GM18517 (cell line): ENCODE measurements at regions not wholly inside any gene's neighbourhood (a gene's known extent, or its start where the extent isn't known, plus 50 kb on each side); places are given as distances from the start of the nearest gene placed in this dataset.

ENCODE experiments used
- ATAC-seq: cut with Tn5 transposase; IDR thresholded peaks from one replicate; pipeline ENCODE4 v1.9.1; 2021; ENCODE audit warnings: mild to moderate bottlenecking, moderate library complexity; ENCODE audit not compliant: unreplicated experiment

- no peak for ATAC-seq
These were observed 364.1 kb upstream of the LYPLAL1 start for GRCh38 chr1:218809625-218810024.

GRCh38 chr1:218810306-218810705, 363.4 kb upstream of the LYPLAL1 start:
- ATAC-seq, result no peak

GRCh38 chr1:218811497-218811896, 362.2 kb upstream of the LYPLAL1 start:
- no peak for ATAC-seq

- ATAC-seq, result no peak
These were observed 361.3 kb upstream of the LYPLAL1 start for GRCh38 chr1:218812360-218812759.

GRCh38 chr1:218813237-218813636, 360.4 kb upstream of the LYPLAL1 start:
- no peak for ATAC-seq

- no peak for ATAC-seq
These were observed 358.6 kb upstream of the LYPLAL1 start for GRCh38 chr1:218815076-218815475.

GRCh38 chr1:218817071-218817470, 356.6 kb upstream of the LYPLAL1 start:
- ATAC-seq, result no peak

GRCh38 chr1:218817691-218818465, 355.8 kb upstream of the LYPLAL1 start:
- ATAC-seq, result no peak

- no peak for ATAC-seq
These were observed 350.3 kb upstream of the LYPLAL1 start for GRCh38 chr1:218823291-218823900.

- no peak for ATAC-seq
These were observed 346.2 kb upstream of the LYPLAL1 start for GRCh38 chr1:218827486-218827885.

GRCh38 chr1:218828125-218828650, 345.5 kb upstream of the LYPLAL1 start:
- no peak for ATAC-seq

- ATAC-seq, result no peak
These were observed 344.6 kb upstream of the LYPLAL1 start for GRCh38 chr1:218829097-218829496.

- ATAC-seq, result no peak
These were observed 338.1 kb upstream of the LYPLAL1 start for GRCh38 chr1:218835609-218836008.

GRCh38 chr1:218836264-218836663, 337.4 kb upstream of the LYPLAL1 start:
- ATAC-seq, result no peak

GRCh38 chr1:218837051-218837450, 336.6 kb upstream of the LYPLAL1 start:
- no peak for ATAC-seq

- ATAC-seq, result no peak
These were observed 328.1 kb upstream of the LYPLAL1 start for GRCh38 chr1:218845589-218845988.

GRCh38 chr1:218846181-218846580, 327.5 kb upstream of the LYPLAL1 start:
- ATAC-seq, result no peak

GRCh38 chr1:218847089-218847768, 326.4 kb upstream of the LYPLAL1 start:
- no peak for ATAC-seq

GRCh38 chr1:218848009-218848408, 325.7 kb upstream of the LYPLAL1 start:
- ATAC-seq, result no peak

GRCh38 chr1:218850367-218850766, 323.3 kb upstream of the LYPLAL1 start:
- ATAC-seq, result no peak

GRCh38 chr1:218851586-218851985, 322.1 kb upstream of the LYPLAL1 start:
- no peak for ATAC-seq

GRCh38 chr1:218852527-218852926, 321.2 kb upstream of the LYPLAL1 start:
- no peak for ATAC-seq
